HepG2 (cell line): ENCODE measurements at regions not wholly inside any gene's neighbourhood (a gene's known extent, or its start where the extent isn't known, plus 50 kb on each side); places are given as distances from the start of the nearest gene placed in this dataset.

Experiments
- ATAC-seq: fragments of 200-7000 bp; cut with Tn5 transposase; 3 replicates; pipeline ENCODE4 v1.9.1; 2020; ENCODE audit warnings: mild to moderate bottlenecking, moderate library complexity
- BruUV-seq: library from RNA; stranded (reverse); fragments of 400-500 nt; replicated peaks from 2 replicates; lab custom pipeline; 2021; lab: Mats Ljungman, UMichigan
- CTCF ChIA-PET: fragments of 300-600 bp; formaldehyde crosslinking; extraction: SDS; loops from one replicate; lab custom pipeline; 2021; ENCODE audit warnings: low total read pairs, inconsistent platforms, low intra/inter-chr PET ratio; lab: Yijun Ruan, JAX
- POLR2A ChIA-PET: fragments of 350-600 bp; sonication (Branson Sonifier 250); formaldehyde crosslinking; loops from one replicate; lab custom pipeline; 2020; ENCODE audit warnings: antibody characterized with exemption, inconsistent platforms; lab: Yijun Ruan, JAX
- DNase-seq: peaks from one replicate; pipeline ENCODE4 v3.0.0-alpha.2; 2015; ENCODE audit warnings: low spot score
- FAIRE-seq: peaks from 3 replicates; lab custom pipeline; 2011; peaks lifted over from hg19 to GRCh38; lab: Jason Lieb, UNC
- H2AFZ ChIP-seq: one replicate; pipeline ENCODE4 v1.6.1; 2011; ENCODE audit warnings: low read length, inconsistent platforms
- H3K27ac ChIP-seq: fragments of 300-600 bp; 3 replicates; pipeline ENCODE4 v1.8.0; 2011; ENCODE audit warnings: mixed run types, mild to moderate bottlenecking, mixed read lengths, low read length, inconsistent platforms; ENCODE audit not compliant: insufficient read depth; ENCODE audit errors: extremely low read length
- H3K27me3 ChIP-seq, 2 experiments: fragments of 200-600 bp in 1 of 2; 2 replicates in 1 of 2; 3 replicates in 1 of 2; pipeline versions ENCODE4 v1.6.0 to v1.8.0; 2011; ENCODE audit warnings: low read length in 2 of 2, mild to moderate bottlenecking in 2 of 2, moderate library complexity in 2 of 2, inconsistent platforms in 1 of 2; ENCODE audit not compliant: insufficient read depth in 2 of 2, control insufficient read depth in 1 of 2
- H3K36me3 ChIP-seq, 2 experiments: fragments of 200-600 bp in 1 of 2; replicated peaks in 1 of 2; 2 replicates in 1 of 2; 3 replicates in 1 of 2; pipeline versions ENCODE4 v1.5.1 to v1.8.0; 2011; ENCODE audit warnings: low read length in 2 of 2, inconsistent platforms in 1 of 2; ENCODE audit not compliant: insufficient read depth in 2 of 2, control insufficient read depth in 1 of 2
- H3K4me1 ChIP-seq: 2 replicates; pipeline ENCODE4 v1.5.1; 2012; ENCODE audit warnings: low read length, inconsistent platforms; ENCODE audit not compliant: insufficient read depth
- H3K4me2 ChIP-seq: 2 replicates; pipeline ENCODE4 v1.6.0; 2011; ENCODE audit warnings: low read depth, low read length, inconsistent platforms
- H3K4me3 ChIP-seq, 3 experiments: fragments of 200-600 bp in 1 of 3; sonication (generic), shearing (Covaris generic) in 1 of 3; replicated peaks in 1 of 3; 2 replicates each; pipeline ENCODE4 v1.5.1; 2011 to 2016; ENCODE audit warnings: low read length in 3 of 3, inconsistent platforms in 2 of 3, low read depth in 2 of 3, mild to moderate bottlenecking in 2 of 3, control low read depth in 1 of 3, mixed read lengths in 1 of 3; ENCODE audit not compliant: insufficient read depth in 1 of 3
- H3K79me2 ChIP-seq: one replicate; pipeline ENCODE4 v1.6.1; 2011; ENCODE audit warnings: low read length, inconsistent platforms; ENCODE audit not compliant: insufficient read depth
- H3K9ac ChIP-seq: 2 replicates; pipeline ENCODE4 v1.6.0; 2011; ENCODE audit warnings: mild to moderate bottlenecking, low read depth, low read length, inconsistent platforms; ENCODE audit not compliant: insufficient read depth
- H3K9me3 ChIP-seq: 2 replicates; pipeline ENCODE4 v1.5.1; 2012; ENCODE audit warnings: mild to moderate bottlenecking, low read length
- H4K20me1 ChIP-seq: 2 replicates; pipeline ENCODE4 v1.6.0; 2011; ENCODE audit warnings: inconsistent platforms, mild to moderate bottlenecking, low read length, moderate library complexity; ENCODE audit not compliant: insufficient read depth
- CBX5 ChIP-seq: sonication (generic); formaldehyde crosslinking; IDR thresholded peaks from 2 replicates; pipeline ENCODE4 v1.4.0; 2020; ENCODE audit warnings: missing genetic modification reagents, borderline replicate concordance
- GTF2F1 ChIP-seq: fragments of 150-350 bp; IDR thresholded peaks from 2 replicates; pipeline ENCODE4 v1.6.1; 2014; ENCODE audit warnings: low read length
- MZF1 ChIP-seq: sonication (generic); formaldehyde crosslinking; IDR thresholded peaks from 2 replicates; pipeline ENCODE4 v1.8.1; 2023; ENCODE audit warnings: mild to moderate bottlenecking, missing genetic modification reagents, borderline replicate concordance
- POGZ ChIP-seq: sonication (generic); formaldehyde crosslinking; IDR thresholded peaks from 2 replicates; pipeline ENCODE4 v1.4.0; 2020; ENCODE audit warnings: mild to moderate bottlenecking, missing genetic modification reagents
- POLR2AphosphoS5 ChIP-seq: IDR thresholded peaks from 2 replicates; pipeline ENCODE4 v1.6.1; 2012; ENCODE audit warnings: low read depth, low read length
- ZNF12 ChIP-seq: sonication (generic); formaldehyde crosslinking; IDR thresholded peaks from 2 replicates; pipeline ENCODE4 v1.5.0; 2020; ENCODE audit warnings: missing genetic modification reagents
- ZNF3 ChIP-seq: IDR thresholded peaks from 2 replicates; pipeline ENCODE4 v1.7.0; 2017; ENCODE audit warnings: inconsistent platforms
- WGBS: methylation state at CpG from one replicate; pipeline ENCODE4 v1.1.6; 2017; ENCODE audit warnings: low lambda C conversion rate; 5-methylcytosine and 5-hydroxymethylcytosine counted together
- in situ Hi-C: cut with HindIII; loops from 2 replicates; pipeline ENCODE4 v1.10.0; 2017; ENCODE audit warnings: low pct_unique_long_range_greater_than_20kb; ENCODE audit not compliant: extremely low pct_ligation_motif_present
- intact Hi-C: fragments of 100-400 bp; cut with micrococcal nuclease; formaldehyde crosslinking; loops from one replicate; pipeline ENCODE4 v1.10.0; 2022; ENCODE audit not compliant: unreplicated experiment
- TF ChIP-seq, protein P1 (sequence below): sonication (generic); formaldehyde crosslinking; IDR thresholded peaks from 2 replicates; pipeline ENCODE4 v1.4.0; 2020; ENCODE audit warnings: missing genetic modification reagents, mild to moderate bottlenecking, borderline replicate concordance
- TF ChIP-seq, protein P2 (sequence below): IDR thresholded peaks from 2 replicates; pipeline ENCODE4 v1.4.0; 2020; ENCODE audit warnings: mild to moderate bottlenecking, missing genetic modification reagents
- TF ChIP-seq, protein P3 (sequence below): sonication (generic); formaldehyde crosslinking; IDR thresholded peaks from 2 replicates; pipeline ENCODE4 v1.5.0; 2020; ENCODE audit warnings: missing genetic modification reagents
- TF ChIP-seq, protein P4 (sequence below): sonication (generic); formaldehyde crosslinking; IDR thresholded peaks from 2 replicates; pipeline ENCODE4 v1.4.0; 2020; ENCODE audit warnings: missing genetic modification reagents, borderline replicate concordance

DNA sequence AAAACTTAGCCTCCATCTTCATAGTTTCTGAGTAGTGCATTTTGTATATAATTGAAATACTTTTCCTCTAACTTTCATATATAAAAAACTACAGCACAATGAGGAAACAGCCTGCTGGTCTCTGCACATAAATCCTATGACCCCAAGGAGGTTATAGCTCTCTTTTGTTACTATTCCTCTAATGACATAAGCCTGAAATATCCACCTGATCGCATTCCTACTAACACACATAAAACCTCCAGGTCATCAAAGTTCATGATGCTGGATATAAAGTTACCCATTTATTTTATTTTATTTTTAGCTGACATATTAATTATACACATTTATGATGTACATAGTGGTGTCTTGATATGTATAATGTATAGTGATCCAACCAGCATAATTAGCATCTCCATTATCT is 1042.0 kb upstream of the B3GALT2 start (continued):
- TF ChIP-seq, protein P1, sequence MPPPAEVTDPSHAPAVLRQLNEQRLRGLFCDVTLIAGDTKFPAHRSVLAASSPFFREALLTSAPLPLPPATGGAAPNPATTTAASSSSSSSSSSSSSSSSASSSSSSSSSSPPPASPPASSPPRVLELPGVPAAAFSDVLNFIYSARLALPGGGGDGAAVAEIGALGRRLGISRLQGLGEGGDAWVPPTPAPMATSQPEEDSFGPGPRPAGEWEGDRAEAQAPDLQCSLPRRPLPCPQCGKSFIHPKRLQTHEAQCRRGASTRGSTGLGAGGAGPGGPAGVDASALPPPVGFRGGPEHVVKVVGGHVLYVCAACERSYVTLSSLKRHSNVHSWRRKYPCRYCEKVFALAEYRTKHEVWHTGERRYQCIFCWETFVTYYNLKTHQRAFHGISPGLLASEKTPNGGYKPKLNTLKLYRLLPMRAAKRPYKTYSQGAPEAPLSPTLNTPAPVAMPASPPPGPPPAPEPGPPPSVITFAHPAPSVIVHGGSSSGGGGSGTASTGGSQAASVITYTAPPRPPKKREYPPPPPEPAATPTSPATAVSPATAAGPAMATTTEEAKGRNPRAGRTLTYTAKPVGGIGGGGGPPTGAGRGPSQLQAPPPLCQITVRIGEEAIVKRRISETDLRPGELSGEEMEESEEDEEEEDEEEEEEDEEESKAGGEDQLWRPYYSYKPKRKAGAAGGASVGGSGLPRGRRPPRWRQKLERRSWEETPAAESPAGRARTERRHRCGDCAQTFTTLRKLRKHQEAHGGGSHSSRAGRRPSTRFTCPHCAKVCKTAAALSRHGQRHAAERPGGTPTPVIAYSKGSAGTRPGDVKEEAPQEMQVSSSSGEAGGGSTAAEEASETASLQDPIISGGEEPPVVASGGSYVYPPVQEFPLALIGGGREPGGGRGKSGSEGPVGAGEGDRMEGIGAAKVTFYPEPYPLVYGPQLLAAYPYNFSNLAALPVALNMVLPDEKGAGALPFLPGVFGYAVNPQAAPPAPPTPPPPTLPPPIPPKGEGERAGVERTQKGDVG, result no peak
- TF ChIP-seq CBX5, result no peak
- TF ChIP-seq, protein P2, sequence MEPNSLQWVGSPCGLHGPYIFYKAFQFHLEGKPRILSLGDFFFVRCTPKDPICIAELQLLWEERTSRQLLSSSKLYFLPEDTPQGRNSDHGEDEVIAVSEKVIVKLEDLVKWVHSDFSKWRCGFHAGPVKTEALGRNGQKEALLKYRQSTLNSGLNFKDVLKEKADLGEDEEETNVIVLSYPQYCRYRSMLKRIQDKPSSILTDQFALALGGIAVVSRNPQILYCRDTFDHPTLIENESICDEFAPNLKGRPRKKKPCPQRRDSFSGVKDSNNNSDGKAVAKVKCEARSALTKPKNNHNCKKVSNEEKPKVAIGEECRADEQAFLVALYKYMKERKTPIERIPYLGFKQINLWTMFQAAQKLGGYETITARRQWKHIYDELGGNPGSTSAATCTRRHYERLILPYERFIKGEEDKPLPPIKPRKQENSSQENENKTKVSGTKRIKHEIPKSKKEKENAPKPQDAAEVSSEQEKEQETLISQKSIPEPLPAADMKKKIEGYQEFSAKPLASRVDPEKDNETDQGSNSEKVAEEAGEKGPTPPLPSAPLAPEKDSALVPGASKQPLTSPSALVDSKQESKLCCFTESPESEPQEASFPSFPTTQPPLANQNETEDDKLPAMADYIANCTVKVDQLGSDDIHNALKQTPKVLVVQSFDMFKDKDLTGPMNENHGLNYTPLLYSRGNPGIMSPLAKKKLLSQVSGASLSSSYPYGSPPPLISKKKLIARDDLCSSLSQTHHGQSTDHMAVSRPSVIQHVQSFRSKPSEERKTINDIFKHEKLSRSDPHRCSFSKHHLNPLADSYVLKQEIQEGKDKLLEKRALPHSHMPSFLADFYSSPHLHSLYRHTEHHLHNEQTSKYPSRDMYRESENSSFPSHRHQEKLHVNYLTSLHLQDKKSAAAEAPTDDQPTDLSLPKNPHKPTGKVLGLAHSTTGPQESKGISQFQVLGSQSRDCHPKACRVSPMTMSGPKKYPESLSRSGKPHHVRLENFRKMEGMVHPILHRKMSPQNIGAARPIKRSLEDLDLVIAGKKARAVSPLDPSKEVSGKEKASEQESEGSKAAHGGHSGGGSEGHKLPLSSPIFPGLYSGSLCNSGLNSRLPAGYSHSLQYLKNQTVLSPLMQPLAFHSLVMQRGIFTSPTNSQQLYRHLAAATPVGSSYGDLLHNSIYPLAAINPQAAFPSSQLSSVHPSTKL (CRISPR knock-in tag), result no peak
- TF ChIP-seq, all 625 proteins: peak for 0

DNA sequence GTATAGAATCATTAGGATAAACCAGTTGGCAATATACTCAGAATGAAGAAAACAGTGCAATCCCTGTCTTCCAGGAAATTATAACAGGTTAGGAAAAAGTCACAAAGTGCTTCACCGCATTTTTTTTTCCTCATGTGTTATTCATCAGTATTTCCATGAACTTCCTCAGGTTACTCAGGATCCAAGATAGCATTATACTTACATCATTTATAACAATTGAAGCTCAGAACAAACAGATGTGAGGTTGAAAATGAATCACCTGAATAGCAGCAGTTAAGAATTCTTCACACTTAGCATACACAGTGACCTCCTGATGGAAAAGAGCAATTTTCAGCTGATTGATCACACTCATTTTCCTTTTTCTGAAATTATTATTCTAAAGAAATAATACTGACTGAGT is 1040.7 kb upstream of the B3GALT2 start:
- in situ Hi-C loops (no loop called here), intact Hi-C loops (no loop called here)
- Histone ChIP-seq H3K27ac (no peak overlapping the region), H3K27me3 (no peaks in the 10 kb centered on the region), H3K79me2 (no peaks in the 10 kb centered on the region), H3K4me1 (no peaks in the 10 kb centered on the region), H3K4me3 (no peak overlapping the region), H3K9me3 (no peaks in the 10 kb centered on the region), H2AFZ (no peak overlapping the region), H3K9ac (no peak overlapping the region), H4K20me1 (no peaks in the 10 kb centered on the region), H3K4me2 (no peak overlapping the region), H3K36me3 (no peaks in the 10 kb centered on the region)
- TF ChIP-seq, protein P3, sequence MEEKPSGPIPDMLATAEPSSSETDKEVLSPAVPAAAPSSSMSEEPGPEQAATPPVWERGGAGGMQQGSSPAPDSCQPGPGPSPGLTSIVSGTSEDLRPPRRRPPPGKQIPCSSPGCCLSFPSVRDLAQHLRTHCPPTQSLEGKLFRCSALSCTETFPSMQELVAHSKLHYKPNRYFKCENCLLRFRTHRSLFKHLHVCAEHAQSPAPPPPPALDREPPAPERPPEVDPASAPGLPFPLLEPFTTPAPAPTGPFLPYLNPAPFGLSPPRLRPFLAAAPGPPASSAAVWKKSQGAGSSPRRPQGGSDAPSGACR (CRISPR knock-in tag), result no peak
- TF ChIP-seq ZNF12 (CRISPR knock-in tag), result no peak
- no peak for TF ChIP-seq ZNF3 (CRISPR knock-in tag)
- TF ChIP-seq POLR2AphosphoS5, result no peak
- no peak for TF ChIP-seq POGZ
- TF ChIP-seq MZF1 (CRISPR knock-in tag), result no peak
- TF ChIP-seq GTF2F1, result no peak
- TF ChIP-seq, protein P4, sequence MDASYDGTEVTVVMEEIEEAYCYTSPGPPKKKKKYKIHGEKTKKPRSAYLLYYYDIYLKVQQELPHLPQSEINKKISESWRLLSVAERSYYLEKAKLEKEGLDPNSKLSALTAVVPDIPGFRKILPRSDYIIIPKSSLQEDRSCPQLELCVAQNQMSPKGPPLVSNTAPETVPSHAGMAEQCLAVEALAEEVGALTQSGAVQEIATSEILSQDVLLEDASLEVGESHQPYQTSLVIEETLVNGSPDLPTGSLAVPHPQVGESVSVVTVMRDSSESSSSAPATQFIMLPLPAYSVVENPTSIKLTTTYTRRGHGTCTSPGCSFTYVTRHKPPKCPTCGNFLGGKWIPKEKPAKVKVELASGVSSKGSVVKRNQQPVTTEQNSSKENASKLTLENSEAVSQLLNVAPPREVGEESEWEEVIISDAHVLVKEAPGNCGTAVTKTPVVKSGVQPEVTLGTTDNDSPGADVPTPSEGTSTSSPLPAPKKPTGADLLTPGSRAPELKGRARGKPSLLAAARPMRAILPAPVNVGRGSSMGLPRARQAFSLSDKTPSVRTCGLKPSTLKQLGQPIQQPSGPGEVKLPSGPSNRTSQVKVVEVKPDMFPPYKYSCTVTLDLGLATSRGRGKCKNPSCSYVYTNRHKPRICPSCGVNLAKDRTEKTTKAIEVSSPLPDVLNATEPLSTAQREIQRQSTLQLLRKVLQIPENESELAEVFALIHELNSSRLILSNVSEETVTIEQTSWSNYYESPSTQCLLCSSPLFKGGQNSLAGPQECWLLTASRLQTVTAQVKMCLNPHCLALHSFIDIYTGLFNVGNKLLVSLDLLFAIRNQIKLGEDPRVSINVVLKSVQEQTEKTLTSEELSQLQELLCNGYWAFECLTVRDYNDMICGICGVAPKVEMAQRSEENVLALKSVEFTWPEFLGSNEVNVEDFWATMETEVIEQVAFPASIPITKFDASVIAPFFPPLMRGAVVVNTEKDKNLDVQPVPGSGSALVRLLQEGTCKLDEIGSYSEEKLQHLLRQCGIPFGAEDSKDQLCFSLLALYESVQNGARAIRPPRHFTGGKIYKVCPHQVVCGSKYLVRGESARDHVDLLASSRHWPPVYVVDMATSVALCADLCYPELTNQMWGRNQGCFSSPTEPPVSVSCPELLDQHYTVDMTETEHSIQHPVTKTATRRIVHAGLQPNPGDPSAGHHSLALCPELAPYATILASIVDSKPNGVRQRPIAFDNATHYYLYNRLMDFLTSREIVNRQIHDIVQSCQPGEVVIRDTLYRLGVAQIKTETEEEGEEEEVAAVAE, result no peak
- 34% methylated on average over 1 of the region's 1 CpG for WGBS
- BruUV-seq, result no TSS peak
- ChIA-PET POLR2A (no interaction called here), CTCF (no interaction called here)
- ATAC-seq (no peak), DNase-seq (no peak), FAIRE-seq (no peak)
